ENCODE measurements at regions not wholly inside any gene's neighbourhood (a gene's known extent, or its start where the extent isn't known, plus 50 kb on each side); places are given as distances from the start of the nearest gene placed in this dataset.

DNA sequence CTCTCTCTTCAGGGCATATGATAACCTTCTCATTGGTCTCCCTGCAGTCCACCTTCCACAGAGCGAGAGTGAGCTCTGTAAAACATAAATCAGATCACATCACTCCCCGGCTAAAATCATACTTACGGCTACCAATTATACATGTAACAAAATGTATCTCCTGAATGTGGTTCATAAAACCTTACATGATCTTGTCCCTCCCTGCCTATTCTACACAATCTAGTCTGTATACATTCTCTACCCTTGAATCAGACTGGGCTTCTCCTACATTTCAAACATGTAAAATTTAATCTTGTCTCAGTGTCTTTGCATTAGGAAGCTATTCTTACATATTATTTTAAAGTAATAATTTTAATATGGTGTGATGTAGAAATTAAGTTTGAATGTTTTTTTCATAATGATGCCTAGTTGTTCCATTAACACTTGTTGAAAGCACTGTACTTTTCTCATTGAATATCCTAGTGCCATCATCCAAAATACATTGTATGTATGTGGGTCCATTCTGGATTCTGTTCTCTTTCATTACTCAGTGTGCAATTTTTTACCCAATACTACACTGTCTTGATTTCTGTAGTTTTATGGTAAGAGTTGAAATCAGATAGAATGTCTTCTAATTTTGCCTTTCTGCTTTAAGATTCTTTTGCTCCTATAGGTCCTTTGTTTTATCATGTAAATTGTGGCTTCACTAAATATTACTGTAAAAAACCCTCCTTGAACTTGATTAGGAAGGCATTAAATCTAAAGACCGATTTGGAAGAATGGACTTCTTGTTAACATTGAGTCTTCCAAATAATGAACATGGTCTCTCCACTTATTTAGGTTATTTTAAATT, 403.3 kb upstream of the EPHA7 start:
- DNase-seq = no peak

DNA sequence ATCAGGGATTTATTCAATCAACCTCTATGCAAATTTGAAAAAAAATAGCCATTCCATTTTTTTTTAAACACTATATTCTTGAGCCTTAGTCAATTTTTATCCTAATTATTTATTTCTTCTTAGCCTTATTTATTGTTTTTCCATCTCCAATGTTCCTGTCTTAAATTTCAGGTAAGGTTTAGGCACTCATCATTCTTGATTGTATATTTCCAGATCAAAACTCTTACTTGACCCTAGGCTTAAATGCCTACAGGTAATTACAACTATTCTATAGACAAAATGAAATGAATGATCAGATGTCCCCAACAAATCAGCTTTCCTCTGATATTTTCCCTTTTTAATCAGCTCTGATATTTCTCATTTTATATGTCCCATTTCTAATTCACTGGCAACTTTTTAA, 402.6 kb upstream of the EPHA7 start:
- no peak for DNase-seq

DNA sequence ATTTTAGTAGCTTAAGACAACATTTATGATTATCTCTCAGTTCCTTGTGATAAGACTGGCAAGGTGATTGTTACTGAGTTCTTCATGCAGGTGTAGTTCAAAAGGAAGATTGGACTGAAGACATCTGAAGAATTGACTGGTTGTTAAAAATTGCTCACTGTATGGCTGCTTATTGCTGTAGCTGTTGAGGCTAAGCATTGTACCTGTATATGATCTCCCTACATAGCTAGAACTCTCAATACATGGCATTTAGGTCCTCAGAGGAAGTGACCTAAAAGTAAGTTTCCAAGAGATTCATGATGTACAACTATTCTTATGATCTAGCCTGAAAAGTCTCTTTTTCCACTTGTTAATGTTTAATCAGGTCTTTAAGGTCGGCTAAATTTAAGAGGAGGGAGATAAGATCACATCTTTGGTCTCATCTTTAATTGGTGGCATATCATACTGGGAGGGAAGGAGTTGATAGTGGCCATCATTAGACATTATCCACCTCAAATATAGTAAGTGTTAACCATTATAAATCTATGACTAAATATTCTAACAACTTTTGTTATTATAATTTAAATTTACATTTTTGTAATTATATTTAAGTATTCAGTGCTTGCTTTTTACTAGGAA, 401.2 kb upstream of the EPHA7 start:
- DNase-seq = no peak

- DNase-seq = no peak
These were observed 399.8 kb upstream of the EPHA7 start for GRCh38 chr6:93819189-93819588.

DNA sequence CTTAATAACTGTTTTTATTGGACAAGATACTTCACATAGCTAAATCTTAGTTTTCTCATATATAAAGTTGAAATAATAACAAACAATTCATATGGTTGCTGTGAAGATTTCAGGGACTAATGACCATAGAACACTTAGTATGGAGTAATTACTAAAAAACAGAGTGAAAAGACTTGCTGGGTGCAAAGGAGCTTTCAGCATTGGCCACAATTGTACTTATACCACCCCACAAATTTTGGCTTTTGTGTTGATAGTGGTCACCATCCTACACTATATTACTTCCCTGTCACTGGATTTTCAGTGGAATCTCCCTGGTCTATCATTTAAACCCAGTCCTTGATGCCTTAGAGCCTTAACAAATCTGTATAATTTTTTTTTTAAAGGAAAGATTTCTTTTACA, 398.6 kb upstream of the EPHA7 start:
- no peak for DNase-seq

DNA sequence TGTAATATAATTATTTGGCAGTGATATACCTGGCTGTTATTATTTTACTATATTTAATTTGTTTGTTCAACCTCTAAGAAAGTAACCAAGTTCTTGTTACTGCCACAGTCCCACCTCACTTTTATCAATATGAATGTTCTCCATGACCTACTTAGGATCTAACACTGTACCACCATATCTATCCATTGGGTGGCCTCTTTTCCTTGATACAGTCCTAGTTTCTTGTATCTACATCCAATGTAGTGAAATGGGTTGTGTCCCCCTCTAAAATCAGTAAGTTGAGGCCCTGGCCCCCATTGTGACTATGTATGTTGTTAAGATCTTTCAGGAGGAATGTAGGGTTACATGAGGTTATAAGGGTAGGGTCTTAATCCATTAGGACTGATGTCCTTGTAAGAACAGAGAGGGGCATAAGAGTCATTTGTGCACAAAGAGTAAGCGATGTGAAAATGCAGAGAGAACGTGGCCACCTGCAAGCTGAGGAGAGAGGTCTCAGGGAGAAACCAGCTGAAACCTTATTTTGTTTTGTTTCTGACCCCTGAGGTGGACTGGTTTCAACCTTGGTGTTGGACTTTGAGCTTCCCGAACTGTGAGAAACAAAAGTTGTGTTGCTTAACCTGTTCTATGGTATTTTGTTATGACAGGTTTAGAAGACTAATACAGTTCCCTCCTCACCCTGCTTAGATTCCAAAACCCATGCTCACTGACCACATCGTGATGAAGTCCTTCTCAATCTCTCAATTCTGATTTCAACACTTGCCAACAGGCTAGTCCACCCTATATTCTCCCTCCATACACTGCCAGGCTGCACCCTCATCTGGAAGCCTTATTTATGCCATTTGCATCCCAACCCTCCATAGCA, 387.3 kb upstream of the EPHA7 start:
- no peak for DNase-seq

- DNase-seq = no peak
These were observed 381.9 kb upstream of the EPHA7 start for GRCh38 chr6:93801101-93801847.

DNA sequence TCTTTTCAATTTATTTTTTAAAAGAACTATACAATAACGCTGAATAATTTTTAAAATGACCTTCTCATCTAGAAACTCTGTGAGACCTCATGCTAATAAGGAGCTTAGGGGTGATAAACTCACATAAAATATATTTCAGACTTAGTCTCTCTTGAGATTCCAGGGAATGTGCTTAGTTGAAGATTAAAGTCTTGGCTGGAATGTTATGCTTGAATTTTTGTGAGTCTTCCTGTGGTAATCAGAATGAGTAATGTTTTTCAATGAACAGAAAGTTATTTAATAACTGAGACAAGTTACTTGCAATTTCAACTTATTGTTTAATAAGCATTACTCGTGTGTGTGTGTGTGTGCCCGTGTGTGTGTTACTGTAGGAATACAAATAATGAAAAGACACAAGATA, 379.9 kb upstream of the EPHA7 start:
- no peak for DNase-seq

- no peak for DNase-seq
These were observed 374.8 kb upstream of the EPHA7 start for GRCh38 chr6:93794166-93794565.

DNA sequence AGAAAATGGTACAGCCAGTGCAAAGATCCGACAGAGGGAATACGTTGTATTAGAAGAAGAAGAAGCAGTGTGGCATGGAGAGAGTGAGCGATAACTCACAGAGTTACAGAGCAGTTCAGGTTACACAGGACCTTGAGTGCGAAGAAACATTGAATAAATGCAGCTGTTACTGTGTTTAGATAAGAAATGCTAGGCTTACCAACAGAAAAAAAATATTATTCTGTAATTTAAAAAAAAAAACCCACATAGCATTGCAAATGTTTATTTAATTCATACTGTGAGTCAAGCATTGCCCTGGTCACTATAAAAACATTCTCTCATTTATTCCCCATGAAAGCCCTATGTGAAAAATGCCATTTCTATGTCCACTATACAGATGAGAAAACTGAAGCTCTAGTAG, 373.4 kb upstream of the EPHA7 start:
- no peak for DNase-seq

DNA sequence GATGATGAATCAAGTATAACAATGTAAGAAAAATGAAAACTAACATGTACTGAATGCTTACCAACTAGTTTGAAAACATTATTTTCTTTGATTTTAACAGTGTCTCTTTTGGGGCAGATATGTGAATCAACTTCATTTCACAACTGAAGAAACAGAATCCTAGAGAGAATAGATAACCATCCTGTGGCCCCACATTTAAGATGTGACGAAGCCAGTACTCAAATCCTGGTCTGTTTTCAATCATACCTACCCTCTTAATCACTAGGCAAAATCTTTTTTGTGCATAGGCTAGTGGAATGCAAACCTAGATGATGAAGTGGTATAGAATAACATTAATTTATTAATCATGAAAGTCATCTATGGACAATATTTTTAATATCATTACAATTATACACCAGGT, 371.6 kb upstream of the EPHA7 start:
- DNase-seq = no peak

- DNase-seq = no peak
These were observed 370.2 kb upstream of the EPHA7 start for GRCh38 chr6:93789532-93789931.

DNA sequence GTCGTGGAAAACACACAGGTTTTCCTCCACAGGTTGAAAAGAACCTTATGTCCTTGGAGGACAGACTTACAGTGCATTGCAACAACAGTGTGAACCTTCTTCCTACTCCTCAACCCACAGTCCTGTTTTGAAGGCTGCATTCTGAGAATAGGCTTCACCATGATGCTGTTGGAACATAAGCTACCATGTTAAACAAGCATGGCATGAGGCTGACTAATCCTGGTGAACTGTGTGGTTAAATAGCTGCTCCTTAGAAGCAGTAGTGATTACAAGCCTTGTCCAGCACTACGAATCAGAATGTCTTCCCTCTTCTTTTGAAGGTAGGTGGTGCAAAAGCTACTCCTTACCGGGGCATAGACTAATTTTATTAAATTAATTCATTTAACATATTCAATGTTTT, 368.5 kb upstream of the EPHA7 start:
- peak; percentile 6 for DNase-seq

GRCh38 chr6:93786474-93787330, 367.3 kb upstream of the EPHA7 start:
- peak; percentile 25 for DNase-seq

- no peak for DNase-seq
These were observed 366.3 kb upstream of the EPHA7 start for GRCh38 chr6:93785694-93786030.

GRCh38 chr6:93784794-93785693, 365.7 kb upstream of the EPHA7 start:
- peak; percentile 0 for DNase-seq

GRCh38 chr6:93779086-93779841, 359.9 kb upstream of the EPHA7 start:
- peak; percentile 20 for DNase-seq

DNA sequence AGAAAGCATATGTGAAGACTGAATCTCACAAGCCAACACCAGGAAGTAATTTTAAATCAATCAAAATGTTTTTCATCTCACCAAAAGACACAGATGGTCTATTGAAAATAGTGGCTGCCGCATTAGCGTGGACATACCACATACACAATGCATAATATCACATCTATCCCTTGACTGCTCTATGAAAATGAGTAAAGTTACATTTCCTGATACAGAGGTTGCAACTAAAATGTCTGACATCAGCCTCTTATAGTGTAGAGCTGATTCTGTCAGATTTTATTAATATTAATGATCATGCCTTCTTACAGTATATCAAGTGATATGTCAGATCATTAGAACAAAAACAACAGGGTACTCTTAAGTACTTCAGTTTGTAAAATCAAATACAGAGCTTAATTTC, 339.8 kb upstream of the EPHA7 start:
- DNase-seq = no peak

DNA sequence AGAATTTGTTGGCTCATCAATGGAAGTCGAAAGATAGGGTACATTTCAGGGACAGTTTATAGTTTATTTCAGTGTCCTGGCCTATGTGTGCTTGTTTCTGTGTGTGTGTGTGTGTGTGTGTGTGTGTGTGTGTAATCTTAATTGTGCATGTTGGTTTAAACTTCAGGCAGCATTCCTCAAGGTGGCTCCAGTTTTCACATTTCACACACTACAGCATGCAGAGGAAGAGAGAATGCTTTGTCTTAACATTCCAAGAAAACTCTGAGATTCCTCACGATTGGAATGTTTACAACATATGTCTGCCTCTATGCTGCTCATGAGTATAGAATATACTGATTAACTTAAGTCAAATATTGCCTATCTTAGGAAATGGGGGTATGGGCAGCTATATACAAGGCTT, 332.6 kb upstream of the EPHA7 start:
- no peak for DNase-seq

GRCh38 chr6:93749930-93750329, 330.6 kb upstream of the EPHA7 start:
- no peak for DNase-seq

Data from NCI-H82 (cell line).